GM23338 (cell line): ENCODE measurements at regions not wholly inside any gene's neighbourhood (a gene's known extent, or its start where the extent isn't known, plus 50 kb on each side); places are given as distances from the start of the nearest gene placed in this dataset.

Source experiments
- CREB1 ChIP-seq: fragments of 250-450 bp; sonication (Bioruptor Pico); IDR thresholded peaks from 2 replicates; pipeline ENCODE4 v1.5.0; 2020; ENCODE audit warnings: low read depth, mild to moderate bottlenecking, moderate library complexity
- EZH2 ChIP-seq: fragments of 200-600 bp; sonication (generic); IDR thresholded peaks from one replicate; pipeline ENCODE4 v1.8.0; 2017; ENCODE audit warnings: antibody characterized with exemption, mild to moderate bottlenecking, low read depth; ENCODE audit not compliant: unreplicated experiment
- JUNB ChIP-seq: IDR thresholded peaks from one replicate; pipeline ENCODE4 v1.6.1; 2016; ENCODE audit warnings: antibody characterized with exemption; ENCODE audit not compliant: unreplicated experiment
- POLR2AphosphoS5 ChIP-seq: IDR thresholded peaks from 2 replicates; pipeline ENCODE4 v1.6.1; 2016; ENCODE audit warnings: antibody characterized with exemption, low read depth
- TF ChIP-seq, protein P1 (sequence below), 2 experiments: fragments of 200-600 bp in 1 of 2; sonication (generic) in 1 of 2; conservative IDR thresholded peaks; 2 replicates each; pipeline versions ENCODE4 v1.5.1 to v1.6.1; 2016 to 2017; ENCODE audit warnings: antibody characterized with exemption in 2 of 2, low read depth in 2 of 2, mild to moderate bottlenecking in 2 of 2, moderate library complexity in 1 of 2

DNA sequence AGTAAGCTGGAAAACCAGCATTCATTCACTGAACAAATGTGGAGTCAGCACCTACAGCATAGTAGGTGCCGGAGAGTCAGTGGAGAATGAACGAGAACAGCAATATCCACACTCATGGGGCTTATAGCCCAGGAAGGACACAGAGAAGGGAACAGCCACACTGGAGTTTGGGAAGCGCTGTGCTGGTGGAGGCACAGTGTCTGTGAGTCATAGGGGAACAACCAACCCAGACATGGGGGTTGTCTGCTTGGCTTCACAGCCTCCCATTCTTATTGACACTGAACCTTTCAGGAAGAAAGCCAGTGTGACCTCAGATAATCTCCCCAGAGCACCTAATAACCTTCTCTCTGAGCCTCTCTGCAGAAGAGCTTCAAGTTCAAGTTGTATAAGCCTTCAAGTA is 56.6 kb upstream of the UBASH3B start:
- TF ChIP-seq, protein P1, sequence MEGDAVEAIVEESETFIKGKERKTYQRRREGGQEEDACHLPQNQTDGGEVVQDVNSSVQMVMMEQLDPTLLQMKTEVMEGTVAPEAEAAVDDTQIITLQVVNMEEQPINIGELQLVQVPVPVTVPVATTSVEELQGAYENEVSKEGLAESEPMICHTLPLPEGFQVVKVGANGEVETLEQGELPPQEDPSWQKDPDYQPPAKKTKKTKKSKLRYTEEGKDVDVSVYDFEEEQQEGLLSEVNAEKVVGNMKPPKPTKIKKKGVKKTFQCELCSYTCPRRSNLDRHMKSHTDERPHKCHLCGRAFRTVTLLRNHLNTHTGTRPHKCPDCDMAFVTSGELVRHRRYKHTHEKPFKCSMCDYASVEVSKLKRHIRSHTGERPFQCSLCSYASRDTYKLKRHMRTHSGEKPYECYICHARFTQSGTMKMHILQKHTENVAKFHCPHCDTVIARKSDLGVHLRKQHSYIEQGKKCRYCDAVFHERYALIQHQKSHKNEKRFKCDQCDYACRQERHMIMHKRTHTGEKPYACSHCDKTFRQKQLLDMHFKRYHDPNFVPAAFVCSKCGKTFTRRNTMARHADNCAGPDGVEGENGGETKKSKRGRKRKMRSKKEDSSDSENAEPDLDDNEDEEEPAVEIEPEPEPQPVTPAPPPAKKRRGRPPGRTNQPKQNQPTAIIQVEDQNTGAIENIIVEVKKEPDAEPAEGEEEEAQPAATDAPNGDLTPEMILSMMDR (conservative IDR thresholded peaks at IDR 0.05; ENCODE audit: low read depth in 2 of 2), result no peak
- TF ChIP-seq EZH2, result no peak
- no peak for TF ChIP-seq CREB1 (CRISPR knock-in tag)
- no peak for TF ChIP-seq POLR2AphosphoS5
- TF ChIP-seq JUNB, result no peak
